K562 (cell line): ENCODE measurements at regions not wholly inside any gene's neighbourhood (a gene's known extent, or its start where the extent isn't known, plus 50 kb on each side); places are given as distances from the start of the nearest gene placed in this dataset.

ENCODE experiments used
- ATAC-seq: fragments of 200-7000 bp; cut with Tn5 transposase; 3 replicates; pipeline ENCODE4 v1.9.1; 2020; ENCODE audit warnings: moderate library complexity
- BruUV-seq: library from RNA; stranded (reverse); fragments of 400-500 nt; replicated peaks from 2 replicates; lab custom pipeline; 2021; lab: Mats Ljungman, UMichigan
- CTCF ChIA-PET: fragments of 300-600 bp; formaldehyde crosslinking; extraction: SDS; loops from one replicate; lab custom pipeline; 2021; ENCODE audit warnings: low intra/inter-chr PET ratio; lab: Yijun Ruan, JAX
- POLR2A ChIA-PET: fragments of 300-600, 350-650 bp; sonication (Branson Sonifier 250); formaldehyde crosslinking; extraction: SDS; loops from one replicate; lab custom pipeline; 2021; ENCODE audit warnings: antibody characterized with exemption, inconsistent platforms; lab: Yijun Ruan, JAX
- DNase-seq, 4 experiments: peaks; one replicate each; pipeline versions ENCODE4 v3.0.0 to v3.0.0-alpha.2; 2011 to 2018; ENCODE audit warnings: low spot score in 3 of 4, mixed read lengths in 3 of 4; ENCODE audit errors: extremely low read depth in 1 of 4
- FAIRE-seq: peaks from 2 replicates; lab custom pipeline; 2011; peaks lifted over from hg19 to GRCh38; lab: Jason Lieb, UNC
- H2AFZ ChIP-seq: 2 replicates; pipeline ENCODE4 v1.6.0; 2011; ENCODE audit warnings: low read depth, low read length, control low read depth, inconsistent platforms
- H3K27ac ChIP-seq: fragments of 200-600 bp; 3 replicates; pipeline ENCODE4 v1.8.0; 2011; ENCODE audit warnings: low read depth, mild to moderate bottlenecking, control low read depth, inconsistent platforms, low read length, moderate library complexity, mixed read lengths; ENCODE audit errors: extremely low read depth
- H3K27me3 ChIP-seq, 2 experiments: fragments of 300-600 bp in 1 of 2; 2 replicates in 1 of 2; 3 replicates in 1 of 2; pipeline versions ENCODE4 v1.6.0 to v1.8.0; 2011; ENCODE audit warnings: inconsistent platforms in 2 of 2, low read length in 2 of 2, mild to moderate bottlenecking in 1 of 2, mixed read lengths in 1 of 2, moderate library complexity in 1 of 2; ENCODE audit not compliant: control insufficient read depth in 2 of 2, insufficient read depth in 2 of 2
- H3K36me3 ChIP-seq: fragments of 300-600 bp; 3 replicates; pipeline ENCODE4 v1.8.0; 2011; ENCODE audit warnings: mild to moderate bottlenecking, low read length, inconsistent platforms; ENCODE audit not compliant: control insufficient read depth, insufficient read depth
- H3K4me1 ChIP-seq, 2 experiments: fragments of 200-600 bp in 1 of 2; replicated peaks in 1 of 2; 2 replicates in 1 of 2; 3 replicates in 1 of 2; pipeline versions ENCODE4 v1.5.1 to v1.8.0; 2011; ENCODE audit warnings: inconsistent platforms in 2 of 2, low read length in 2 of 2, mild to moderate bottlenecking in 1 of 2, mixed read lengths in 1 of 2, moderate library complexity in 1 of 2; ENCODE audit not compliant: control insufficient read depth in 2 of 2, insufficient read depth in 2 of 2
- H3K4me2 ChIP-seq: 2 replicates; pipeline ENCODE4 v1.6.1; 2011; ENCODE audit warnings: low read length, control low read depth, inconsistent platforms, mixed read lengths; ENCODE audit not compliant: insufficient read depth
- H3K4me3 ChIP-seq: fragments of 200-600 bp; sonication (generic), shearing (Covaris generic); 2 replicates; pipeline ENCODE4 v1.5.1; 2016; ENCODE audit warnings: control low read depth, inconsistent platforms
- H3K79me2 ChIP-seq: fragments of 200-600 bp; 3 replicates; pipeline ENCODE4 v1.8.0; 2011; ENCODE audit warnings: low read length, inconsistent platforms; ENCODE audit not compliant: control insufficient read depth, insufficient read depth
- H3K9ac ChIP-seq, 2 experiments: 2 replicates each; pipeline versions ENCODE4 v1.6.0 to v1.6.1; 2011; ENCODE audit warnings: low read depth in 2 of 2, low read length in 2 of 2, control low read depth in 1 of 2, inconsistent platforms in 1 of 2, mild to moderate bottlenecking in 1 of 2, mixed read lengths in 1 of 2; ENCODE audit not compliant: insufficient read depth in 1 of 2
- H3K9me1 ChIP-seq: one replicate; pipeline ENCODE4 v1.6.0; 2011; ENCODE audit warnings: inconsistent platforms, mild to moderate bottlenecking, low read length, moderate library complexity; ENCODE audit not compliant: control insufficient read depth, insufficient read depth
- H3K9me3 ChIP-seq: replicated peaks from 2 replicates; pipeline ENCODE4 v1.5.1; 2011; ENCODE audit warnings: low read depth, low read length, inconsistent platforms; ENCODE audit not compliant: control insufficient read depth, insufficient read depth
- H4K20me1 ChIP-seq: replicated peaks from 2 replicates; pipeline ENCODE4 v1.6.1; 2011; ENCODE audit warnings: low read length, inconsistent platforms, mixed read lengths; ENCODE audit not compliant: control insufficient read depth, insufficient read depth
- CBX2 ChIP-seq: fragments of 200-600 bp; sonication (generic); IDR thresholded peaks from one replicate; pipeline ENCODE4 v1.6.1; 2012; ENCODE audit warnings: mild to moderate bottlenecking, low read length, inconsistent platforms; ENCODE audit not compliant: insufficient read depth, poor library complexity, severe bottlenecking
- FOXA1 ChIP-seq: fragments of 450-650 bp; IDR thresholded peaks from 2 replicates; pipeline ENCODE4 v1.6.1; 2016; ENCODE audit warnings: mild to moderate bottlenecking, borderline replicate concordance
- FOXP1 ChIP-seq: sonication (generic); formaldehyde crosslinking; IDR thresholded peaks from 2 replicates; pipeline ENCODE4 v1.8.0; 2022; ENCODE audit warnings: mild to moderate bottlenecking, missing genetic modification reagents
- HDAC2 ChIP-seq: fragments of 450-650 bp; IDR thresholded peaks from 2 replicates; pipeline ENCODE4 v1.6.1; 2016; ENCODE audit warnings: mild to moderate bottlenecking
- LCOR ChIP-seq: sonication (generic); formaldehyde crosslinking; IDR thresholded peaks from 2 replicates; pipeline ENCODE4 v1.8.0; 2022; ENCODE audit warnings: mild to moderate bottlenecking, missing genetic modification reagents
- LEF1 ChIP-seq: fragments of 450-650 bp; IDR thresholded peaks from 2 replicates; pipeline ENCODE4 v1.6.1; 2016; ENCODE audit warnings: mild to moderate bottlenecking
- NR0B1 ChIP-seq: fragments of 450-650 bp; IDR thresholded peaks from one replicate; pipeline ENCODE4 v1.6.1; 2018; ENCODE audit warnings: mild to moderate bottlenecking, moderate library complexity; ENCODE audit not compliant: partially characterized antibody
- PKNOX1 ChIP-seq: fragments of 450-650 bp; IDR thresholded peaks from 2 replicates; pipeline ENCODE4 v1.6.1; 2016
- PURB ChIP-seq: sonication (generic); formaldehyde crosslinking; IDR thresholded peaks from 2 replicates; pipeline ENCODE4 v1.9.0; 2021; ENCODE audit warnings: low read depth, mild to moderate bottlenecking, missing genetic modification reagents
- SIN3A ChIP-seq, 2 experiments: fragments of 150-350 bp in 1 of 2; IDR thresholded peaks; 2 replicates each; pipeline ENCODE4 v1.6.1; 2011 to 2016; ENCODE audit warnings: borderline replicate concordance in 2 of 2, low read depth in 2 of 2, low read length in 2 of 2, mild to moderate bottlenecking in 2 of 2, moderate library complexity in 2 of 2; ENCODE audit not compliant: control insufficient read depth in 1 of 2
- SIRT6 ChIP-seq: IDR thresholded peaks from one replicate; pipeline ENCODE4 v1.6.1; 2012; ENCODE audit warnings: low read depth, mild to moderate bottlenecking, control low read depth, inconsistent platforms, low read length, moderate library complexity
- STAG1 ChIP-seq: sonication (generic); formaldehyde crosslinking; IDR thresholded peaks from 2 replicates; pipeline ENCODE4 v1.5.0; 2020; ENCODE audit warnings: missing genetic modification reagents, borderline replicate concordance
- ZNF274 ChIP-seq: IDR thresholded peaks from 2 replicates; pipeline ENCODE4 v1.6.1; 2011; ENCODE audit warnings: low read depth, mild to moderate bottlenecking, low read length, moderate library complexity, borderline replicate concordance
- ZNF695 ChIP-seq: fragments of 450-650 bp; formaldehyde crosslinking; IDR thresholded peaks from 2 replicates; pipeline ENCODE4 v1.4.0; 2020; ENCODE audit warnings: mild to moderate bottlenecking, moderate library complexity
- WGBS: fragments of 100-300 bp; shearing (Covaris generic); methylation state at CpG from one replicate; pipeline ENCODE4 v1.1.6; 2016; ENCODE audit warnings: low coverage, mixed read lengths; ENCODE audit not compliant: insufficient coverage; ENCODE audit errors: missing lambda C conversion rate; 5-methylcytosine and 5-hydroxymethylcytosine counted together
- in situ Hi-C: fragments of 300-500 bp; cut with MboI; formaldehyde crosslinking; loops from 4 replicates; pipeline ENCODE4 v1.15.0; 2018; ENCODE audit warnings: inconsistent platforms, mixed read lengths
- intact Hi-C: fragments of 100-400 bp; cut with micrococcal nuclease; formaldehyde crosslinking; loops from 2 replicates; pipeline ENCODE4 v1.14.2; 2022

GRCh38 chr14:30373053-30373452, 185.9 kb upstream of the G2E3 start:
- H3K4me3 ChIP-seq = no peak overlapping the region
- DNase-seq = no peak
- intact Hi-C loops (loop anchor here (10.0 kb wide), 1 partner anchor 242 kb away; no protein-coding TSS in a partner anchor), in situ Hi-C loops (no loop called here)
- BruUV-seq = no TSS peak
- ChIA-PET POLR2A (no interaction called here), CTCF (no interaction called here)
- no peaks in the 10 kb centered on the region for H3K79me2 ChIP-seq
- H3K9ac ChIP-seq = no peak overlapping the region
- H2AFZ ChIP-seq = no peak overlapping the region
- no peaks in the 10 kb centered on the region for H3K36me3 ChIP-seq
- no peaks in the 10 kb centered on the region for H3K9me1 ChIP-seq
- ATAC-seq = no peak
- no peak for FAIRE-seq
- no peaks in the 10 kb centered on the region for H3K27me3 ChIP-seq
- no peak overlapping the region for H3K27ac ChIP-seq
- no peak for TF ChIP-seq PURB (CRISPR knock-in tag)
- TF ChIP-seq PKNOX1 = 0 out of 2 replicates have a peak, but pooled peaks have one; percentile 34
- H3K9me3 ChIP-seq = no peaks in the 10 kb centered on the region
- 25% methylated on average over 2 of the region's 2 CpGs for WGBS
- no peaks in the 10 kb centered on the region for H4K20me1 ChIP-seq
- H3K4me1 ChIP-seq = peaks cover 0 to 5% of the 10 kb centered on the region in 2 experiments; a peak in 3 of 5 replicates
- H3K4me2 ChIP-seq = no peak overlapping the region

- H3K4me3 ChIP-seq = no peak overlapping the region
- ATAC-seq (no peak), DNase-seq (no peak), FAIRE-seq (no peak)
- intact Hi-C loops (loop anchor here (10.0 kb wide), 1 partner anchor 241 kb away; no protein-coding TSS in a partner anchor), in situ Hi-C loops (no loop called here)
- no peak overlapping the region for H2AFZ ChIP-seq
- no peaks in the 10 kb centered on the region for H4K20me1 ChIP-seq
- WGBS = 13% methylated on average over 2 of the region's 2 CpGs
- no peak overlapping the region for H3K4me2 ChIP-seq
- no peaks in the 10 kb centered on the region for H3K79me2 ChIP-seq
- H3K27me3 ChIP-seq = no peaks in the 10 kb centered on the region
- ChIA-PET CTCF (no interaction called here), POLR2A (interaction anchor here (1.1 kb wide), 1 partner anchor 10 kb away, joined by 3 read pairs; no protein-coding TSS in a partner anchor)
- no peak overlapping the region for H3K27ac ChIP-seq
- no peak overlapping the region for H3K9ac ChIP-seq
- H3K9me1 ChIP-seq = no peaks in the 10 kb centered on the region
- peaks cover 0 to 5% of the 10 kb centered on the region in 2 experiments; a peak in 3 of 5 replicates for H3K4me1 ChIP-seq
- no peaks in the 10 kb centered on the region for H3K9me3 ChIP-seq
- no peaks in the 10 kb centered on the region for H3K36me3 ChIP-seq
- no TSS peak for BruUV-seq
- TF ChIP-seq STAG1 (CRISPR knock-in tag) (no peak), CBX2 (no peak), FOXP1 (CRISPR knock-in tag) (no peak), SIRT6 (no peak), NR0B1 (no peak), ZNF274 (no peak), HDAC2 (no peak), LEF1 (no peak), ZNF695 (no peak), LCOR (CRISPR knock-in tag) (no peak), SIN3A (IDR thresholded peaks at IDR 0.05; ENCODE audit: borderline replicate concordance in 2 of 2, control insufficient read depth in 1 of 2, low read depth in 2 of 2, low read length in 2 of 2) (no peak), FOXA1 (no peak)
Measured at GRCh38 chr14:30373526-30373925, 185.4 kb upstream of the G2E3 start.
